Panc1 (cell line): ENCODE measurements at regions not wholly inside any gene's neighbourhood (a gene's known extent, or its start where the extent isn't known, plus 50 kb on each side); places are given as distances from the start of the nearest gene placed in this dataset.

Source experiments
- ATAC-seq: fragments of 200-7000 bp; cut with Tn5 transposase; 2 replicates; pipeline ENCODE4 v1.9.1; 2020; ENCODE audit warnings: mild to moderate bottlenecking, moderate library complexity
- BruUV-seq: library from RNA; stranded (reverse); fragments of 400-500 nt; replicated peaks from 2 replicates; lab custom pipeline; 2021; lab: Mats Ljungman, UMichigan
- CTCF ChIA-PET: fragments of 300-600 bp; sonication (Branson Sonifier 250); formaldehyde crosslinking; loops from one replicate; lab custom pipeline; 2022; ENCODE audit warnings: antibody characterized with exemption; lab: Charles Lee
- POLR2A ChIA-PET: fragments of 300-600 bp; sonication (Branson Sonifier 250); formaldehyde crosslinking; loops from one replicate; lab custom pipeline; 2022; ENCODE audit warnings: antibody characterized with exemption; lab: Charles Lee
- DNase-seq: peaks from one replicate; pipeline ENCODE4 v3.0.0-alpha.2; 2010; ENCODE audit warnings: low read depth, low spot score
- H3K27ac ChIP-seq: 2 replicates; pipeline ENCODE4 v1.5.1; 2011; ENCODE audit warnings: mild to moderate bottlenecking, low read length, inconsistent platforms
- H3K27me3 ChIP-seq: fragments of 200-500 bp; sonication (Bioruptor generic); 2 replicates; pipeline ENCODE4 v1.6.0; 2014; ENCODE audit warnings: low read length, inconsistent platforms; ENCODE audit not compliant: control insufficient read depth, insufficient read depth
- H3K36me3 ChIP-seq: fragments of 200-500 bp; sonication (Bioruptor generic); 2 replicates; pipeline ENCODE4 v1.5.1; 2014; ENCODE audit warnings: inconsistent platforms, mild to moderate bottlenecking, low read length, moderate library complexity; ENCODE audit not compliant: control insufficient read depth, insufficient read depth
- H3K4me1 ChIP-seq: 2 replicates; pipeline ENCODE4 v1.5.1; 2011; ENCODE audit warnings: inconsistent platforms, mild to moderate bottlenecking, low read length, moderate library complexity; ENCODE audit not compliant: control insufficient read depth, insufficient read depth
- H3K4me3 ChIP-seq, 2 experiments: 2 replicates each; pipeline ENCODE4 v1.5.1; 2011 to 2012; ENCODE audit warnings: low read depth in 2 of 2, low read length in 2 of 2, mild to moderate bottlenecking in 2 of 2, inconsistent platforms in 1 of 2, moderate library complexity in 1 of 2
- H3K9me3 ChIP-seq: fragments of 200-500 bp; sonication (Bioruptor generic); 2 replicates; pipeline ENCODE4 v1.5.1; 2014; ENCODE audit warnings: low read depth, mild to moderate bottlenecking, inconsistent platforms, low read length, moderate library complexity; ENCODE audit not compliant: control insufficient read depth, insufficient read depth
- CTCF ChIP-seq: fragments of 450-650 bp; IDR thresholded peaks from 2 replicates; pipeline ENCODE4 v1.5.1; 2017; ENCODE audit warnings: mild to moderate bottlenecking
- POLR2AphosphoS5 ChIP-seq: IDR thresholded peaks from 2 replicates; pipeline ENCODE4 v1.6.1; 2012; ENCODE audit warnings: mild to moderate bottlenecking, low read depth, low read length, moderate library complexity
- REST ChIP-seq, 2 experiments: IDR thresholded peaks; 2 replicates each; pipeline ENCODE4 v1.6.1; 2011 to 2012; ENCODE audit warnings: low read depth in 2 of 2, control low read depth in 1 of 2, low read length in 1 of 2, mild to moderate bottlenecking in 1 of 2, moderate library complexity in 1 of 2; ENCODE audit not compliant: insufficient read depth in 1 of 2
- SIN3A ChIP-seq: IDR thresholded peaks from 2 replicates; pipeline ENCODE4 v1.6.1; 2012; ENCODE audit warnings: low read depth, mild to moderate bottlenecking, low read length, moderate library complexity, borderline replicate concordance; ENCODE audit not compliant: insufficient read depth
- TCF7L2 ChIP-seq: IDR thresholded peaks from 2 replicates; pipeline ENCODE4 v1.6.1; 2011; ENCODE audit warnings: mild to moderate bottlenecking, low read depth, low read length, inconsistent platforms
- in situ Hi-C: cut with HindIII; loops from 2 replicates; pipeline ENCODE4 v1.10.0; 2016; ENCODE audit warnings: low sequenced_read_pairs, low pct_unique_long_range_greater_than_20kb
- intact Hi-C: fragments of 100-400 bp; cut with micrococcal nuclease; formaldehyde crosslinking; loops from one replicate; pipeline ENCODE4 v1.10.0; 2022; ENCODE audit not compliant: unreplicated experiment

GRCh38 chr19:30083125-30083681, 141.2 kb downstream of the URI1 start:
- H3K27ac ChIP-seq: no peak overlapping the region
- ChIA-PET POLR2A (no interaction called here), CTCF (no interaction called here)
- no peak overlapping the region for H3K4me3 ChIP-seq
- H3K27me3 ChIP-seq: peaks cover 14% of the 10 kb centered on the region
- no peaks in the 10 kb centered on the region for H3K4me1 ChIP-seq
- intact Hi-C loops: no loop called here
- no peaks in the 10 kb centered on the region for H3K36me3 ChIP-seq
- ATAC-seq (no peak), DNase-seq (no peak)
- TF ChIP-seq TCF7L2 (no peak), CTCF (no peak), REST (IDR thresholded peaks at IDR 0.05; ENCODE audit: insufficient read depth in 1 of 2, low read depth in 2 of 2, low read length in 1 of 2) (no peak), POLR2AphosphoS5 (no peak), SIN3A (no peak)
- in situ Hi-C loops: no loop called here
- no TSS peak for BruUV-seq
- no peaks in the 10 kb centered on the region for H3K9me3 ChIP-seq

GRCh38 chr19:30083701-30084156, 141.7 kb downstream of the URI1 start:
- H3K27ac ChIP-seq: no peak overlapping the region
- BruUV-seq: no TSS peak
- in situ Hi-C loops: no loop called here
- H3K27me3 ChIP-seq: peaks cover 15% of the 10 kb centered on the region
- H3K36me3 ChIP-seq: no peaks in the 10 kb centered on the region
- ATAC-seq (no peak), DNase-seq (no peak)
- no peaks in the 10 kb centered on the region for H3K9me3 ChIP-seq
- POLR2A ChIA-PET: no interaction called here
- CTCF ChIA-PET: no interaction called here
- no peak for TF ChIP-seq TCF7L2
- no peak for TF ChIP-seq CTCF
- TF ChIP-seq SIN3A: no peak
- TF ChIP-seq POLR2AphosphoS5: no peak
- no peak for TF ChIP-seq REST (IDR thresholded peaks at IDR 0.05; ENCODE audit: insufficient read depth in 1 of 2, low read depth in 2 of 2, low read length in 1 of 2)
- intact Hi-C loops: no loop called here
- no peak overlapping the region for H3K4me3 ChIP-seq
- no peaks in the 10 kb centered on the region for H3K4me1 ChIP-seq
